ENCODE measurements at regions not wholly inside any gene's neighbourhood (a gene's known extent, or its start where the extent isn't known, plus 50 kb on each side); places are given as distances from the start of the nearest gene placed in this dataset.

- TF ChIP-seq, protein P1, sequence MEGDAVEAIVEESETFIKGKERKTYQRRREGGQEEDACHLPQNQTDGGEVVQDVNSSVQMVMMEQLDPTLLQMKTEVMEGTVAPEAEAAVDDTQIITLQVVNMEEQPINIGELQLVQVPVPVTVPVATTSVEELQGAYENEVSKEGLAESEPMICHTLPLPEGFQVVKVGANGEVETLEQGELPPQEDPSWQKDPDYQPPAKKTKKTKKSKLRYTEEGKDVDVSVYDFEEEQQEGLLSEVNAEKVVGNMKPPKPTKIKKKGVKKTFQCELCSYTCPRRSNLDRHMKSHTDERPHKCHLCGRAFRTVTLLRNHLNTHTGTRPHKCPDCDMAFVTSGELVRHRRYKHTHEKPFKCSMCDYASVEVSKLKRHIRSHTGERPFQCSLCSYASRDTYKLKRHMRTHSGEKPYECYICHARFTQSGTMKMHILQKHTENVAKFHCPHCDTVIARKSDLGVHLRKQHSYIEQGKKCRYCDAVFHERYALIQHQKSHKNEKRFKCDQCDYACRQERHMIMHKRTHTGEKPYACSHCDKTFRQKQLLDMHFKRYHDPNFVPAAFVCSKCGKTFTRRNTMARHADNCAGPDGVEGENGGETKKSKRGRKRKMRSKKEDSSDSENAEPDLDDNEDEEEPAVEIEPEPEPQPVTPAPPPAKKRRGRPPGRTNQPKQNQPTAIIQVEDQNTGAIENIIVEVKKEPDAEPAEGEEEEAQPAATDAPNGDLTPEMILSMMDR (IDR thresholded peaks at IDR 0.05; ENCODE audit: low read depth, low read length, poor library complexity, severe bottlenecking): no peak
- TF ChIP-seq EZH2phosphoT487 (IDR thresholded peaks at IDR 0.05; ENCODE audit: borderline replicate concordance, low read length): no peak
Observed at GRCh38 chr3:17990390-17990789, 248.0 kb upstream of the TBC1D5 start.
